ENCODE measurements at regions not wholly inside any gene's neighbourhood (a gene's known extent, or its start where the extent isn't known, plus 50 kb on each side); places are given as distances from the start of the nearest gene placed in this dataset.
"Not testable (repeated sequence)": the region's sequence is repeated elsewhere in the genome, so short reads cannot be mapped to it uniquely, and the experiment has no call there.

DNA sequence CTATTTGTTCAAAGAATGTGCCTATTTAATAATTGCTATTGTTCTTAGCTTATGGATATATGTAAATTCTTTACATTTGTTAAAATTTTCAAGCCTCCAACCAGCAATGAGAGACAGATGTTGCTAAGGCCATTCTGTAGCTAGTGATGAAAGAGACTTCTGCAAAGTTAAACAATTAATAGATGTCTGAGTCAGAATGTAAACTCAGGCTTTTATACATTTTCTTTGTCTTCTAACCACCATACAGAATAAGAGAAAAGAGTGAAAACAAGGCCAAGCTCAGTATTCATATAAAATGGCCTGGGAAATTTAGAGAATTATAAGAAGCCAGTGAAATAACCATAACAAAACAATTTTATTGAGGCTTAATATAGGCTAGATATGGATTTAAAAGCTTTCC lies 1102.3 kb upstream of the SEL1L start:
- DNase-seq, result no peak

DNA sequence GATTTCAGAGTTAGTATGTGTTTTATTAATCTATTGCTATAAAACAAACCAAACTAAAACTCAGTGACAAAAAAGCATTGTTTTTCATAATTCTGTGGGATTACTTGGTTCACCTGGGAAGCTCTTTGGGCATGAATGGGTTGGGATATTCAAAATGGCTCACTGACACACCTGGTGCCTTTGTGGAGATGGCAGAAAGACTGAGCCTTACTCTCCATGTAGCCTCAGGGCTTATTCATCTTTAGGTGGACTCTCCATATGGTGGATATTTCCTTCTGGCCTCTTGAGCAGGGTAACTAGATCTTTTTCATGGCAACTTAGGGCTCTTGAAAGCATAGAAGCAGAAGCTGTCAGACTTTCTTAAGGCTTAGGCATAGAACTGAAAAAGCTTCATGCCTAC lies 1102.8 kb upstream of the SEL1L start:
- no peak for DNase-seq

DNA sequence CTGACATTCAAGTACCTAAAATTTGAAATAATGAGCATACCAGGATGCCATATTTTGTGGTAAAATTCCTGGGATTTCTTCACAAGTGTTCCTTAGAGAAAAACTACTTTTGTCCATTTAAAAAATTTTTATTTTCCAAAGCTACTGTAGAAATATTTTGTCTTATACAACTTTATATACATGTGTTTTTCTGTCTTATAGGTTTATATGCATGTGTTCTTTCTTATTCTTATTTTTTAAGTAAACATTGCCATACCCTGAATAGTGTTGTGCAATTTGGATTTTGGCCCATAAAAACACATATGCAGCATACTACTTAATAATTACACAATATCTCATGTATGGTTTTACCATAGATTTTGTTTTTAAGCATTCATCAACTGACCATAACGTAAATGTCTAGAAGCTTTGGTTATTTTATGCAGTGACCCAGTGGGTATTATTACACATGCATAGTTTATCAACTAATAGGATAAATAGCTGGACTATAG lies 1107.4 kb upstream of the SEL1L start:
- DNase-seq, result no peak

- no peak for DNase-seq
Measured at GRCh38 chr14:82642425-82642824, 1108.8 kb upstream of the SEL1L start.

DNA sequence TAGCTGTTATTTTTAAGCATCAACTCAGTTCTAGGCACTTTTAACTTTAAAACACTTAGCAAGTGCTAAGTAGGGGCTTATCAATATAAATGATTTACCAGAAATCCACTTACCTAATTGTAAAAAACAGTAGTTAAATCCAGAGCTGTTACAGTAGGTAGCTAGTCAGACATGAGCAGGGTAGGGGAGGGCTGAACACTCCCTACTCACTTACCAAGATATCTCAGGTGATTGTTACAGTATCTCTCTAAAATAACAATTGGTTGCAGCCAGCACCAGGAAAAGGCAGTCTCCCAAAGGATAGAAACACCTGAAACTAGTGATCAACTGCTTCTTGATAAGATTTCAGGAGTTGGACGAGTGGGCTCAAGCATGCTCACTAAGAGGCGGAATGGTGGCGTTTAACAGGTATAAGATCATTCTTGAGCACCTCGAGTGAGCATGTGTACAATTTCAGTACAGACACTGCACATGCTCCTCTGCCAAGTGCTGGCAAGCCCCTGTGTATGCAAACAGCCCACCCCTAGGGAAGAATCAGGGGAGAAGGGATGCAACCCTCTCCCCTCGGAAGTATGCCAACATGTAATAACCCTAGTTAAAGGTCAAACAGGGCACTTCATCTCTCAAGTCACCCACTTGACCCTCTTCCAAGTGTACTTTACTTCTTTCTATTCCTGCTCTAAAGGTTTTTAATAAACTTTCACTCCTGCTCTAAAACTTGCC lies 1113.6 kb upstream of the SEL1L start:
- no peak for DNase-seq

DNA sequence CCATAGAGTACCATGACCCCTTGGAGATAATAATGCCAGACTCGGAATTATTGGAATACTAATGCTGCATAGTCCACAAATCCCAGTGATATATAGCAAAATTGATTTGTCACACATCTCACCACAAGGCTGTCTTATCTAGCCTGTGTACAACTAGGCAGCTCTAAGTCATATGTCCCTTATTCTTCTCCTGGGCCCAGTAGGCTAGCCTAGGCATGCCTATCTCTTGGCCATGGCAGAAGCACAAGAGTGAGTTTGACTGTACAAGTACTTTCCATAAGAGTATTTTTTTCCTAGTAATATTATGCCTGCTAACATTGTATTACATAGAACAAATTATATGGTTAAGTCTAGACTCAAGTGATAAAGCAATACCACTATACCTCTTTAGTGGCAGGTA lies 1122.1 kb upstream of the SEL1L start:
- DNase-seq, result no peak

DNA sequence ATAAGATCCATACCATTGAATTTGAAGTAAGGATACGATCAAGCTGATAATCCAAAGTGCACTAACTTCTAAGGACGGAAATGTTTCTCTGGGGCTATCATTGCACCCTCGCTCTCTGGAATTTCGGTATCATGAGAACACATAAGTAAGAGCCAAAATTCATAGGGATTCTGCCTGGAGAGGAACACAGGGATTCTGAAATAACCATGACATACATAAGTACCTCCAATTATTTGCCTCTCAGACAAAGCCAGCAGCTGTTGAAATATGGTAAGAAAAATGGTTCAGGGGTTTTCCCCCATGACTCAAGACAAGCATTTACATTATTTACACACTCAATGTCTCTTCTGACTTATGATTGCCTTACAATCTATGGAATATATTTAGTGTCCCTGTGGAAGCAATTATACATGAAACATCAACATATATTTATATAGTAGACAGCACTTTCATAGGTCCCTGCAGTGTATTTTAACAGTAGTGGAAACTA lies 1123.6 kb upstream of the SEL1L start:
- no peak for DNase-seq

- DNase-seq, result no peak
Measured at GRCh38 chr14:82661258-82661657, 1127.6 kb upstream of the SEL1L start.

DNA sequence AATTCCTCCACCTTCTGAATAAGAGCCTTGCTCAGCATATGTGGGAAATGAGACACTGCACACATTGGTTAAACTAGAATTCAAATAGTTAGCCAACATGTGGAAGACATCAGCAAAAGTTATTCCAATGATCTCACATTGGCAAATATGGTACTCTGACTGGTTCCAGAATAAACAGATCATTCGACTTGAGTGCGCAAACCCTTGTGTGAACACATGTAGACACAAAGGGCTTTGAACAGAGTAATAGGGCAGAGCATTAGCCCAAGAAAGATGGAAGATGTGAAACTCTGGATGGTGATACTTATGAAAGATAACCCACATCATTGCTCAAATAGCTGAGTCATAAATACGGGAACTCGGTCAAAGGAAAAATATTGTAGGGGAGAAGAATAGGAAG lies 1133.4 kb upstream of the SEL1L start:
- no peak for DNase-seq

- no peak for DNase-seq
Measured at GRCh38 chr14:82667501-82667900, 1133.8 kb upstream of the SEL1L start.

DNA sequence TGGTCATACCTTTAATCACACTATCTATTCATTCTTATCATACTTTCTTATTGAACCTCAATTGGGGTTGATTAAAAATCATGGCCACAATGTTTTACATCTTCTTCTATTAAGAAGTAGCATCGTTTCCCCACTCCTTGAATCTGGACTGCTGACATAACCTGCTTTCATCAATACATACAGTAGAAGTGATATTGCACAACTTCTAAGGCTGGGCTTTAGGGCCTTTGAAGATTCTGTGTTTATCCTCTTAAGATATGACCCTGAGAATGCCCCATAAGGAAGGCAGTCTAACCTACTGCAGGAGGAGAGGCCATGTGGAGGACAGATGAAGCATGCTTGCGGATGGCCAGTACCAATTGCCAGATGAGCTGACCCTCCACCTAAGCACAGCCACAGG lies 1142.8 kb upstream of the SEL1L start:
- no peak for DNase-seq

GRCh38 chr14:82689948-82690347 lies 1156.3 kb upstream of the SEL1L start:
- no peak for DNase-seq

- DNase-seq, result not testable (repeated sequence)
Measured at GRCh38 chr14:82691191-82691590, 1157.5 kb upstream of the SEL1L start.

DNA sequence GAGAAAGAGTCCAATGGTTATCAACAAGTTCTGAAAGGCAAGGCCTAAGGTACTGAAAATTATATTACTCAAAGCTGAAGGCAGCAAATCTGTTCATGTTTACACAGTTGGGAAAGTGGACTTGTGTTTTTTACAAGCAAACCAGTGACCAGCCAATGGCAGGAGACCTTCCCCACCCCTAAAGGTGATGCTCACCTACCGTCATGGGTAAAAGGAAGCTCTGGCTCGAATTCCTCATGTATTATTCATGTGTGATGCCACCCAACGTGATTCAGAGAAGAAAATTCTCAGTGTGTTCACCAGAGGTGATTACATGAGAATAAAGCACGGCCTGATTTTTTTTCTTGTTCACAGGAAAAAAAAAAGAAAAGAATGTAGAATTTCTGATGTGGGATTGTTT lies 1161.2 kb upstream of the SEL1L start:
- DNase-seq, result no peak

GRCh38 chr14:82704218-82704617 lies 1170.6 kb upstream of the SEL1L start:
- no peak for DNase-seq

- DNase-seq, result peak; percentile 71
Measured at GRCh38 chr14:82710267-82710841, 1176.7 kb upstream of the SEL1L start.

DNA sequence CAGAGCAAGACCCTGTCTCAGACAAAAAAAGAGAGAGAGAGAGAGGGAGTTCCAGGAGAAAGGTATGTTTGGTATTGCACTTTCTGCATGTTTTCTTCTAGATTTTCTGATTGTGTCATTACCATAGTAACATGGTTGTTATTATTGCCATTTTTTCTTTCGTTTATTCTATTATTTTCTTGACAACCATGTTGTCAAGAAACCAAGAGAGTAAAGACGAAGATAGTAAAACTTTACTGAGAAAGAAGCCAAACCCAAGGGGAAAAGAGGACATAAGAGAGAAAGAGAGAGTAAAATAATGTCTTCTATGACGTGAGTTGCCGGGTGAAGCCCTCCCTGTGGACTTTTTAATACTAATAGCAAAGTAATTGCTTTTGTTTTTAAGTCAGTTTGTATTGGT lies 1186.0 kb upstream of the SEL1L start:
- no peak for DNase-seq

DNA sequence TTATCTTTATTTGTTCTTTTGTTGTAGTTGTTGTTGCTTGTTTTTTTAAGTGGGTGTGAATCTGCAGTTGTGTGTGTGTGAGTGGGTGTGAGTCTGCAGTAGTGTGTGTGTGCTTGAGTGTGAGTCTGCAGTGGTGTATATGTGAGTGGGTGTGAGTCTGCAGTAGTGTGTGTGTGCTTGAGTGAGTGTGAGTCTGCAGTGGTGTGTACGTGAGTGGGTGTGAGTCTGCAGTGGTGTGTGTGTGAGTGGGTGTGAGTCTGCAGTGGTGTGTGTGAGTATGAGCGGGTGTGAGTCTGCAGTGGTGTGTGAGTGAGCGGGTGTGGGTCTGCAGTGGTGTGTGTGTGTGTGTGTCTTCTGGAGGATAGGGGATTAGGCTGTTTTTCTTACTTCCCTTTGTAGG lies 1186.8 kb upstream of the SEL1L start:
- no peak for DNase-seq

GRCh38 chr14:82720946-82721345 lies 1187.3 kb upstream of the SEL1L start:
- DNase-seq, result no peak

- no peak for DNase-seq
Measured at GRCh38 chr14:82724316-82724715, 1190.7 kb upstream of the SEL1L start.

DNA sequence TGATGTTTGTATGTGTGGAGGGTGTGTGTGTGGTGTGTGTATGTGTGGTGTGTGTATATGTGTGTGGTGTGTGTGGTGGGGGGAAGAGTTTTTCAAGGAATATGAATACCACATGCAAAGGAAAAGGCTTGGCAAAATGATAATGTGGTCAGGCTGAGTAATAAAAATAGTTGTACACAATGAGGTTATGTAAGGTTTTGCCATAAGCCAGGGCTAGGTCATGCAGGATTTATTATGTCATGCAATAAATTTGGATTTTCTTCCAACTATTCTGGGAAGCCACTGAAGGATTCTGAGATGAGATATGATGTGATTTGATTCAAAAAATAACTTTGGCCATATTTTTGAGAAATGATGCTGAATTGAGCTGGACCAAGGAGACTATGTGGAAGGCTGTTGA lies 1191.6 kb upstream of the SEL1L start:
- no peak for DNase-seq

GRCh38 chr14:82731526-82731925 lies 1197.9 kb upstream of the SEL1L start:
- DNase-seq, result no peak

DNA sequence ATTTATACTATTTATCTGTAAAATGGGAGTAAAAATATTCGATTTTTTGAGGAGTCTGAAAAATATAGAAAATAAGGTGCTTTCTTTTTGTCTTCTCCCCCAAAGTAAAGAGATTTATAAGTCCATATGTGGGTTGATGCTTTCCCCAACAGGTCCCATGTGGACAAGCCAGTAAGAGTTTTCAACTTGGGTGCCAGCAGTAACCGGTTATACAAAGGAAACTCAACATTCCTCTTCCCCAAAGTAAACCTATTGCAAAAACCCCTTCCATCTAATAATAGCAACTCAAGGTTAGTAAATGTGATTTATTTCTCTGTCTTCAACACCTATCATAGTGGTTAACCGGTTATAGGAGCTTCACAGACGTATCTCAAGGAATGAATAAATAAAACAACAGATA lies 1206.9 kb upstream of the SEL1L start:
- no peak for DNase-seq

DNA sequence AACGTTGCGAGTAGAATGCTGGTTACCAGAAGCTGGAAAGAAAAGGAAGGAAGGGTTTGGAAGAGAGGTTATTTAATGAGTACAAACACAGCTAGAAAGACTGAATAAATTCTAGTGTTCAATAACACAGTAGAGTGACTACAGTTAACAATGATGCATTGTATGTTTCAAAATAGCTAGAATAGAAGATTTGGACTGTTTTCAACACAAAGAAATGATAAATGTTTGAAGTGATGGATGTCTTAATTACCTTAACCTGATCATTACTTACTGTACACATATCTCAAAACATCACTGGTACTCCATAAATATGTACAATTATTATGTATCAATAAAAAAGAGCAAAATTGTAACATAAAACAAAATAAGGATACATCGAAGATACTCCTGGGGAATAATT lies 1221.8 kb upstream of the SEL1L start:
- DNase-seq, result no peak

- no peak for DNase-seq
Measured at GRCh38 chr14:82755923-82756322, 1222.3 kb upstream of the SEL1L start.

Data from stimulated activated CD8-positive, alpha-beta memory T cell treated with anti-CD3 and anti-CD28 coated beads, Interleukin-4, amount 100 ng/mL, for 48 hours (primary cell).